B cell (primary cell): ENCODE measurements at regions not wholly inside any gene's neighbourhood (a gene's known extent, or its start where the extent isn't known, plus 50 kb on each side); places are given as distances from the start of the nearest gene placed in this dataset.

Source experiments
- ATAC-seq: fragments of 200-7000 bp; cut with Tn5 transposase; one replicate; pipeline ENCODE4 v1.10.0; 2021; ENCODE audit warnings: low read depth, mild to moderate bottlenecking, moderate number of reproducible peaks, moderate library complexity
- CTCF ChIA-PET: fragments of 350-600 bp; sonication (Branson Sonifier 250); formaldehyde crosslinking; loops from one replicate; lab custom pipeline; 2021; ENCODE audit warnings: antibody characterized with exemption, inconsistent platforms; lab: Charles Lee
- POLR2A ChIA-PET: fragments of 350-600 bp; sonication (Branson Sonifier 250); formaldehyde crosslinking; loops from one replicate; lab custom pipeline; 2021; ENCODE audit warnings: antibody characterized with exemption; lab: Charles Lee
- DNase-seq: peaks from one replicate; pipeline ENCODE4 v3.0.0; 2013
- H2AFZ ChIP-seq: 2 replicates; pipeline ENCODE4 v1.6.1; 2012; ENCODE audit warnings: mild to moderate bottlenecking, low read depth, low read length; ENCODE audit not compliant: insufficient read depth, poor library complexity, severe bottlenecking
- H3K27ac ChIP-seq, 2 donors: 1 replicate in 1 of 2; 2 replicates in 1 of 2; pipeline ENCODE4 v1.5.1; 2012 to 2013; ENCODE audit warnings: low read length in 2 of 2, mild to moderate bottlenecking in 2 of 2, moderate library complexity in 1 of 2
- H3K27me3 ChIP-seq, 4 experiments: fragments of 200-600 bp in 1 of 4; sonication (generic) in 1 of 4; replicated peaks in 1 of 4; 1 replicate in 2 of 4; 2 replicates in 2 of 4; pipeline versions ENCODE4 v1.6.1 to v1.7.0; 2013 to 2016; ENCODE audit warnings: low read length in 3 of 4, mild to moderate bottlenecking in 2 of 4, mixed read lengths in 1 of 4, moderate library complexity in 1 of 4; ENCODE audit not compliant: insufficient read depth in 4 of 4, control insufficient read depth in 3 of 4; ENCODE audit errors: control extremely low read depth in 1 of 4
- H3K36me3 ChIP-seq, 2 experiments: replicated peaks in 1 of 2; 1 replicate in 1 of 2; 2 replicates in 1 of 2; pipeline versions ENCODE4 v1.6.1 to v1.7.1; 2013; ENCODE audit warnings: low read length in 1 of 2; ENCODE audit not compliant: insufficient read depth in 2 of 2, control insufficient read depth in 1 of 2; ENCODE audit errors: control extremely low read depth in 1 of 2, extremely low read depth in 1 of 2
- H3K4me1 ChIP-seq, 2 donors: fragments of 200-600 bp in 1 of 2; sonication (generic) in 1 of 2; 1 replicate in 1 of 2; 2 replicates in 1 of 2; pipeline versions ENCODE4 v1.5.1 to v1.6.1; 2013 to 2017; ENCODE audit warnings: low read length in 2 of 2; ENCODE audit not compliant: control insufficient read depth in 2 of 2, insufficient read depth in 2 of 2
- H3K4me2 ChIP-seq: replicated peaks from 2 replicates; pipeline ENCODE3; 2012; ENCODE audit warnings: mild to moderate bottlenecking, low read depth, low read length; ENCODE audit not compliant: poor library complexity, severe bottlenecking
- H3K4me3 ChIP-seq, 5 experiments: fragments of 200-600 bp in 1 of 5; sonication (generic) in 1 of 5; 1 replicate in 3 of 5; 2 replicates in 2 of 5; pipeline versions ENCODE4 v1.5.1 to v1.7.0; 2011 to 2016; ENCODE audit warnings: low read length in 4 of 5, mild to moderate bottlenecking in 4 of 5, low read depth in 2 of 5, control low read depth in 1 of 5, moderate library complexity in 1 of 5; ENCODE audit not compliant: insufficient read depth in 1 of 5; ENCODE audit errors: control extremely low read depth in 1 of 5, extremely low read depth in 1 of 5
- H3K79me2 ChIP-seq: fragments of 200-600 bp; sonication (generic); one replicate; pipeline ENCODE4 v1.6.0; 2016; ENCODE audit warnings: low read length; ENCODE audit not compliant: control insufficient read depth, insufficient read depth
- H3K9ac ChIP-seq: fragments of 200-600 bp; sonication (generic); 2 replicates; pipeline ENCODE4 v1.6.1; 2017; ENCODE audit warnings: mild to moderate bottlenecking, low read length, moderate library complexity
- H3K9me3 ChIP-seq, 3 donors: one replicate each; pipeline versions ENCODE4 v1.6.1 to v1.7.1; 2013; ENCODE audit warnings: low read length in 2 of 3; ENCODE audit not compliant: control insufficient read depth in 2 of 3, insufficient read depth in 1 of 3; ENCODE audit errors: control extremely low read depth in 1 of 3
- H4K20me1 ChIP-seq: 2 replicates; pipeline ENCODE4 v1.6.0; 2012; ENCODE audit warnings: mild to moderate bottlenecking, low read length; ENCODE audit not compliant: insufficient read depth, control insufficient read depth, poor library complexity, severe bottlenecking
- H3K27ac Mint-ChIP-seq: one replicate; pipeline ENCODE4 v1.8.0; 2021; ENCODE audit warnings: mixed read lengths
- H3K27me3 Mint-ChIP-seq: one replicate; pipeline ENCODE4 v1.8.0; 2021; ENCODE audit warnings: mixed read lengths
- H3K4me1 Mint-ChIP-seq: one replicate; pipeline ENCODE4 v1.8.0; 2021; ENCODE audit warnings: mixed read lengths
- H3K4me3 Mint-ChIP-seq: one replicate; pipeline ENCODE4 v1.8.0; 2021; ENCODE audit warnings: mixed read lengths
- H3K9me3 Mint-ChIP-seq: one replicate; pipeline ENCODE4 v1.8.0; 2022; ENCODE audit warnings: mixed read lengths; ENCODE audit not compliant: insufficient read depth
- EZH2 ChIP-seq: IDR thresholded peaks from 2 replicates; pipeline ENCODE4 v1.6.1; 2012; ENCODE audit warnings: borderline replicate concordance, low read depth, mild to moderate bottlenecking, moderate library complexity, low read length; ENCODE audit not compliant: insufficient read depth, poor library complexity, severe bottlenecking
- WGBS: methylation state at CpG from one replicate; pipeline ENCODE4 v1.1.5; 2013; ENCODE audit warnings: missing lambda C conversion rate; ENCODE audit not compliant: insufficient coverage; 5-methylcytosine and 5-hydroxymethylcytosine counted together
- intact Hi-C: fragments of 100-400 bp; cut with micrococcal nuclease; formaldehyde crosslinking; loops from one replicate; pipeline ENCODE4 v1.10.0; 2022
- TF ChIP-seq, protein P1 (sequence below): fragments of 200-600 bp; IDR thresholded peaks from one replicate; pipeline ENCODE4 v1.8.0; 2022; ENCODE audit warnings: antibody characterized with exemption, mild to moderate bottlenecking

DNA sequence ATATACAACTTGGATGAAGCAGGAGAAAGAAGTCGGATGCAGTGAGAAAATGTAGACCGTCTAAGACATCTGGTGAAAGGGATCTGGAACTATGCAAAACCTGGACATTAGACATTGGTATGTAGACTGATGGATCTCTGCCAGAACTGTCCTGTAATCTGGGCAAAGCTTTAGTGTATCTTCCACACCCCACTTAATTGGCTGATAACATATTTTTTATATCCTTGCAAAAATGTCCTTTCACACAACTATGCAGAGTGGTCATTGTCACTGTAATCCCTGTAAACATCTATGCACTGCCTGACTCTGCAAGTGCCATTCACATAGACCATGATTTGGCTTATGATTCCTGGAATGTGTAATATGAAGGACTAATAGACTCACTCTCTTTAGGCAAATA is 163.1 kb downstream of the TUSC7 start:
- TF ChIP-seq EZH2 = no peak
- TF ChIP-seq, protein P1, sequence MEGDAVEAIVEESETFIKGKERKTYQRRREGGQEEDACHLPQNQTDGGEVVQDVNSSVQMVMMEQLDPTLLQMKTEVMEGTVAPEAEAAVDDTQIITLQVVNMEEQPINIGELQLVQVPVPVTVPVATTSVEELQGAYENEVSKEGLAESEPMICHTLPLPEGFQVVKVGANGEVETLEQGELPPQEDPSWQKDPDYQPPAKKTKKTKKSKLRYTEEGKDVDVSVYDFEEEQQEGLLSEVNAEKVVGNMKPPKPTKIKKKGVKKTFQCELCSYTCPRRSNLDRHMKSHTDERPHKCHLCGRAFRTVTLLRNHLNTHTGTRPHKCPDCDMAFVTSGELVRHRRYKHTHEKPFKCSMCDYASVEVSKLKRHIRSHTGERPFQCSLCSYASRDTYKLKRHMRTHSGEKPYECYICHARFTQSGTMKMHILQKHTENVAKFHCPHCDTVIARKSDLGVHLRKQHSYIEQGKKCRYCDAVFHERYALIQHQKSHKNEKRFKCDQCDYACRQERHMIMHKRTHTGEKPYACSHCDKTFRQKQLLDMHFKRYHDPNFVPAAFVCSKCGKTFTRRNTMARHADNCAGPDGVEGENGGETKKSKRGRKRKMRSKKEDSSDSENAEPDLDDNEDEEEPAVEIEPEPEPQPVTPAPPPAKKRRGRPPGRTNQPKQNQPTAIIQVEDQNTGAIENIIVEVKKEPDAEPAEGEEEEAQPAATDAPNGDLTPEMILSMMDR = no peak
- H3K9me3 Mint-ChIP-seq = no peaks in the 10 kb centered on the region
- Histone ChIP-seq H3K9ac (no peak overlapping the region), H3K27me3 (no peaks in the 10 kb centered on the region), H3K27ac (no peak overlapping the region), H2AFZ (no peak overlapping the region), H3K9me3 (peaks cover 0 to 2% (median 0%) of the 10 kb centered on the region in 3 donors), H4K20me1 (no peaks in the 10 kb centered on the region), H3K36me3 (no peaks in the 10 kb centered on the region), H3K4me2 (no peak overlapping the region), H3K79me2 (no peaks in the 10 kb centered on the region), H3K4me3 (no peak overlapping the region), H3K4me1 (no peaks in the 10 kb centered on the region)
- H3K27ac Mint-ChIP-seq = no peak overlapping the region
- intact Hi-C loops = no loop called here
- no peaks in the 10 kb centered on the region for H3K4me1 Mint-ChIP-seq
- ATAC-seq (no peak), DNase-seq (no peak)
- POLR2A ChIA-PET = no interaction called here
- CTCF ChIA-PET = no interaction called here
- H3K27me3 Mint-ChIP-seq = no peaks in the 10 kb centered on the region
- 94% methylated on average over 2 of the region's 2 CpGs for WGBS
- no peak overlapping the region for H3K4me3 Mint-ChIP-seq

DNA sequence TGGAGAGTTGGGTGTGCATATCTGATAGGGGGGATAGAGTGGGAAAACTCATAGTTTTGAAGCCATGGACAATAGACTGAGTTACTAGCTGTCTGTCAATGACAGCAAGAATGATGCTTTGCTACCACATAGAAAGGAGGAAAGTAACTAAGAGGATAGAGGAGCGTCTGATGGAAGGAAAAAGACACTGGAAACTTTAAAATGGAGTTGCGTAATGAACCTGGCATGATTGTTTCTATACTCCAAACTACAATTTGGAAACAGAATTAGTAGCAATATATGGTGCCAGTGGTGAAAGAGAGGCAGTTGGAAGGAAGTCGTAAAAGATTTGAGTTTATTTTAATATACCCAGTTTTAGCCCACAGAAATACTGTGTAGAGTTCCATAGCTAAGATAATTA is 163.6 kb downstream of the TUSC7 start:
- Histone ChIP-seq H3K79me2 (no peaks in the 10 kb centered on the region), H3K36me3 (no peaks in the 10 kb centered on the region), H3K4me2 (no peak overlapping the region), H3K27me3 (no peaks in the 10 kb centered on the region), H2AFZ (no peak overlapping the region), H3K4me1 (no peaks in the 10 kb centered on the region), H3K4me3 (no peak overlapping the region), H3K27ac (no peak overlapping the region), H3K9me3 (peaks cover 0 to 5% (median 0%) of the 10 kb centered on the region in 3 donors), H3K9ac (no peak overlapping the region), H4K20me1 (no peaks in the 10 kb centered on the region)
- no peaks in the 10 kb centered on the region for H3K27me3 Mint-ChIP-seq
- TF ChIP-seq, protein P1 = no peak
- TF ChIP-seq EZH2 = no peak
- ChIA-PET CTCF (no interaction called here), POLR2A (no interaction called here)
- intact Hi-C loops = no loop called here
- H3K9me3 Mint-ChIP-seq = no peaks in the 10 kb centered on the region
- no peak overlapping the region for H3K27ac Mint-ChIP-seq
- ATAC-seq = no peak
- no CpG with 5 or more reads among the region's 3 CpGs for WGBS
- DNase-seq = no peak
- H3K4me3 Mint-ChIP-seq = no peak overlapping the region
- H3K4me1 Mint-ChIP-seq = no peaks in the 10 kb centered on the region
